Activated CD8-positive, alpha-beta T cell treated with anti-CD3 and anti-CD28 coated beads for 36 hours (primary cell): ENCODE measurements at regions not wholly inside any gene's neighbourhood (a gene's known extent, or its start where the extent isn't known, plus 50 kb on each side); places are given as distances from the start of the nearest gene placed in this dataset.

Experiments used
- ATAC-seq: fragments of 200-7000 bp; cut with Tn5 transposase; one replicate; pipeline ENCODE4 v1.10.0; 2021; ENCODE audit warnings: mild to moderate bottlenecking, moderate library complexity
- CTCF ChIA-PET: fragments of 350-600 bp; sonication (Branson Sonifier 250); formaldehyde crosslinking; loops from one replicate; lab custom pipeline; 2021; ENCODE audit warnings: antibody characterized with exemption; lab: Charles Lee
- POLR2A ChIA-PET: fragments of 350-600 bp; sonication (Branson Sonifier 250); formaldehyde crosslinking; loops from one replicate; lab custom pipeline; 2021; ENCODE audit warnings: antibody characterized with exemption; lab: Charles Lee
- DNase-seq: peaks from one replicate; pipeline ENCODE4 v3.0.0-alpha.2; 2020
- H3K27ac Mint-ChIP-seq: one replicate; pipeline ENCODE4 v1.8.0; 2021; ENCODE audit warnings: mild to moderate bottlenecking, mixed read lengths
- H3K27me3 Mint-ChIP-seq: one replicate; pipeline ENCODE4 v1.8.0; 2021; ENCODE audit warnings: mixed read lengths
- H3K36me3 Mint-ChIP-seq: one replicate; pipeline ENCODE4 v1.8.0; 2021; ENCODE audit warnings: low read depth, mixed read lengths
- H3K4me1 Mint-ChIP-seq: one replicate; pipeline ENCODE4 v1.8.0; 2021; ENCODE audit warnings: low read depth, mixed read lengths
- H3K4me3 Mint-ChIP-seq: one replicate; pipeline ENCODE4 v1.8.0; 2021; ENCODE audit warnings: mild to moderate bottlenecking, moderate library complexity, mixed read lengths
- H3K9me3 Mint-ChIP-seq: one replicate; pipeline ENCODE4 v1.8.0; 2021; ENCODE audit warnings: mixed read lengths
- intact Hi-C: fragments of 100-400 bp; cut with micrococcal nuclease; formaldehyde crosslinking; loops from one replicate; pipeline ENCODE4 v1.10.0; 2022
- TF ChIP-seq, protein P1 (sequence below): fragments of 200-600 bp; IDR thresholded peaks from one replicate; pipeline ENCODE4 v1.8.0; 2022; ENCODE audit warnings: antibody characterized with exemption, mild to moderate bottlenecking

DNA sequence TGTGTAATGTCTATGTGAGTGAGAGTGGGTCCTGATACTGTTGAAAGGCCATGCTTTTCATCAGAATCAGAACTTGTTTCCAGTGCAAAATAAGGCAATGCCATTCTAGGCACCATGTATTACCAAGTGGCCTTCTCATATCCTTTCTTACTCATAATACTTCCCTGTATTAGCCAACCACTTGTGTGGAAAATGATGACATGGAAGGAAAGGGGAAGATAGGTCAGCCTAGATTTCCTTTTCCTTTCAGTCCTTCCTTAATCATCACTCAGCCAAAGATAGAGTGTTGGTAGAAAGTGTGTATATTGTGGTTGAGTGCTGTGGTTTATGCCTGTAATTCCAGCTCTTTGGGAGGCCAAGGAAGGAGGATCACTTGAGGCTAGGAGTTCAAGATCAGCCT is 158.6 kb upstream of the PREP start:
- CTCF ChIA-PET = no interaction called here
- H3K27ac Mint-ChIP-seq = no peak overlapping the region
- H3K9me3 Mint-ChIP-seq = peaks cover 4% of the 10 kb centered on the region
- peaks cover under 1% of the 10 kb centered on the region for H3K27me3 Mint-ChIP-seq
- H3K4me1 Mint-ChIP-seq = no peaks in the 10 kb centered on the region
- no peaks in the 10 kb centered on the region for H3K36me3 Mint-ChIP-seq
- ATAC-seq (no peak), DNase-seq (no peak)
- POLR2A ChIA-PET = no interaction called here
- H3K4me3 Mint-ChIP-seq = no peak overlapping the region
- TF ChIP-seq, protein P1, sequence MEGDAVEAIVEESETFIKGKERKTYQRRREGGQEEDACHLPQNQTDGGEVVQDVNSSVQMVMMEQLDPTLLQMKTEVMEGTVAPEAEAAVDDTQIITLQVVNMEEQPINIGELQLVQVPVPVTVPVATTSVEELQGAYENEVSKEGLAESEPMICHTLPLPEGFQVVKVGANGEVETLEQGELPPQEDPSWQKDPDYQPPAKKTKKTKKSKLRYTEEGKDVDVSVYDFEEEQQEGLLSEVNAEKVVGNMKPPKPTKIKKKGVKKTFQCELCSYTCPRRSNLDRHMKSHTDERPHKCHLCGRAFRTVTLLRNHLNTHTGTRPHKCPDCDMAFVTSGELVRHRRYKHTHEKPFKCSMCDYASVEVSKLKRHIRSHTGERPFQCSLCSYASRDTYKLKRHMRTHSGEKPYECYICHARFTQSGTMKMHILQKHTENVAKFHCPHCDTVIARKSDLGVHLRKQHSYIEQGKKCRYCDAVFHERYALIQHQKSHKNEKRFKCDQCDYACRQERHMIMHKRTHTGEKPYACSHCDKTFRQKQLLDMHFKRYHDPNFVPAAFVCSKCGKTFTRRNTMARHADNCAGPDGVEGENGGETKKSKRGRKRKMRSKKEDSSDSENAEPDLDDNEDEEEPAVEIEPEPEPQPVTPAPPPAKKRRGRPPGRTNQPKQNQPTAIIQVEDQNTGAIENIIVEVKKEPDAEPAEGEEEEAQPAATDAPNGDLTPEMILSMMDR = no peak
- intact Hi-C loops = no loop called here

GRCh38 chr6:105560611-105561066 is 157.8 kb upstream of the PREP start:
- H3K27me3 Mint-ChIP-seq = peaks cover 7% of the 10 kb centered on the region
- H3K36me3 Mint-ChIP-seq = no peaks in the 10 kb centered on the region
- no peak overlapping the region for H3K4me3 Mint-ChIP-seq
- POLR2A ChIA-PET = no interaction called here
- peak overlapping the region; percentile 55 for H3K27ac Mint-ChIP-seq
- TF ChIP-seq, protein P1 = no peak
- ATAC-seq = peak; percentile 93
- intact Hi-C loops = no loop called here
- H3K4me1 Mint-ChIP-seq = no peaks in the 10 kb centered on the region
- peak; percentile 21 for DNase-seq
- CTCF ChIA-PET = no interaction called here
- peaks cover 11% of the 10 kb centered on the region for H3K9me3 Mint-ChIP-seq

- no peaks in the 10 kb centered on the region for H3K36me3 Mint-ChIP-seq
- TF ChIP-seq, protein P1 = no peak
- H3K27ac Mint-ChIP-seq = no peak overlapping the region
- ChIA-PET CTCF (no interaction called here), POLR2A (interaction anchor here (0.7 kb wide), 1 partner anchor 77 kb away, joined by 3 read pairs; no protein-coding TSS in a partner anchor)
- ATAC-seq (no peak), DNase-seq (no peak)
- H3K4me1 Mint-ChIP-seq = no peaks in the 10 kb centered on the region
- H3K4me3 Mint-ChIP-seq = no peak overlapping the region
- intact Hi-C loops = no loop called here
- peaks cover 7% of the 10 kb centered on the region for H3K27me3 Mint-ChIP-seq
- H3K9me3 Mint-ChIP-seq = peaks cover 7% of the 10 kb centered on the region
Observed at GRCh38 chr6:105557291-105557690, 154.4 kb upstream of the PREP start.

DNA sequence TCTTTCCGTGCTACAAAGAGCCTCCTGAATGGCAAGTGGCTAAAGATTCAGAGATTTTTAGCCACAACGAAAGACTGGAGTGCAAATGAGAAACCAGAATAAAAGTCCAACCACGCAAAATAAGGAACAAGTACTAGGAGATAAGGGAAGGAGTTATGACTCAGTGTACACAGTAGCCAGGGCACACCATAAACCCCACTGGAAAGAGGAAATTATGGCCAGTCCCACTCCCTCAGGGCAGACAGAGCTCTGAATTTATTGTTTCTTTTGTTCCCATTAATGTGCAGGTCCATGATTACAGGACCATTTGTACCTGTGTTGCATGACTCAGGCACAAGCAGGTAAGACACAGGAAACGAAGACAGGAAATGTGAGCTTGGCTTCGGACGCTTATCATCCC is 150.3 kb upstream of the PREP start:
- intact Hi-C loops = no loop called here
- POLR2A ChIA-PET = no interaction called here

GRCh38 chr6:105550955-105551620 is 148.2 kb upstream of the PREP start:
- ATAC-seq = no peak
- TF ChIP-seq, protein P1 = no peak

More for the DNA sequence above, 150.3 kb upstream of the PREP start:
- ATAC-seq (no peak), DNase-seq (no peak)
- CTCF ChIA-PET = interaction anchor here (1.0 kb wide), 1 partner anchor 37 kb away, joined by 3 read pairs; no protein-coding TSS in a partner anchor
- H3K4me1 Mint-ChIP-seq = no peaks in the 10 kb centered on the region
- peaks cover 11% of the 10 kb centered on the region for H3K27me3 Mint-ChIP-seq
- H3K4me3 Mint-ChIP-seq = no peak overlapping the region
- no peak overlapping the region for H3K27ac Mint-ChIP-seq
- H3K36me3 Mint-ChIP-seq = no peaks in the 10 kb centered on the region
- H3K9me3 Mint-ChIP-seq = peaks cover 7% of the 10 kb centered on the region
- TF ChIP-seq, protein P1 = no peak

More at GRCh38 chr6:105550955-105551620, 148.2 kb upstream of the PREP start:
- ChIA-PET POLR2A (no interaction called here), CTCF (no interaction called here)
- DNase-seq = no peak
- H3K27me3 Mint-ChIP-seq = peaks cover 6% of the 10 kb centered on the region
- no peak overlapping the region for H3K4me3 Mint-ChIP-seq
- no peaks in the 10 kb centered on the region for H3K36me3 Mint-ChIP-seq
- H3K27ac Mint-ChIP-seq = no peak overlapping the region
- H3K9me3 Mint-ChIP-seq = peaks cover 2% of the 10 kb centered on the region
- no peaks in the 10 kb centered on the region for H3K4me1 Mint-ChIP-seq
- intact Hi-C loops = no loop called here
